Activated T-helper 2 cell treated with anti-CD3 and anti-CD28 coated beads, Interferon-gamma antibody, Interleukin-2, Interleukin-4, amounts not matched to agents 10 μg/mL and 5 μg/mL and 100 μg/mL, durations not matched to agents 14 hours and 24 hours and 36 hours (primary cell): ENCODE measurements at regions not wholly inside any gene's neighbourhood (a gene's known extent, or its start where the extent isn't known, plus 50 kb on each side); places are given as distances from the start of the nearest gene placed in this dataset.
A peak's percentile ranks its signal among the peaks of the same experiment; 100 is the strongest.
"Not testable (repeated sequence)": the region's sequence is repeated elsewhere in the genome, so short reads cannot be mapped to it uniquely, and the experiment has no call there.

Source experiments
- DNase-seq: peaks from one replicate; pipeline ENCODE4 v3.0.0; 2021; ENCODE audit warnings: low spot score
- H3K27ac Mint-ChIP-seq: one replicate; pipeline ENCODE4 v1.8.0; 2021; ENCODE audit warnings: mixed read lengths
- H3K27me3 Mint-ChIP-seq: one replicate; pipeline ENCODE4 v1.8.0; 2021; ENCODE audit warnings: low read depth, mixed read lengths
- H3K36me3 Mint-ChIP-seq: one replicate; pipeline ENCODE4 v1.8.0; 2021; ENCODE audit warnings: low read depth, mixed read lengths
- H3K4me1 Mint-ChIP-seq: one replicate; pipeline ENCODE4 v1.8.0; 2021; ENCODE audit warnings: low read depth, mixed read lengths
- H3K4me3 Mint-ChIP-seq: one replicate; pipeline ENCODE4 v1.8.0; 2021; ENCODE audit warnings: low read depth, mild to moderate bottlenecking, moderate library complexity, mixed read lengths
- H3K9me3 Mint-ChIP-seq: one replicate; pipeline ENCODE4 v1.8.0; 2021; ENCODE audit warnings: mixed read lengths
- intact Hi-C: fragments of 100-400 bp; cut with micrococcal nuclease; formaldehyde crosslinking; loops from one replicate; pipeline ENCODE4 v1.15.1; 2023

DNA sequence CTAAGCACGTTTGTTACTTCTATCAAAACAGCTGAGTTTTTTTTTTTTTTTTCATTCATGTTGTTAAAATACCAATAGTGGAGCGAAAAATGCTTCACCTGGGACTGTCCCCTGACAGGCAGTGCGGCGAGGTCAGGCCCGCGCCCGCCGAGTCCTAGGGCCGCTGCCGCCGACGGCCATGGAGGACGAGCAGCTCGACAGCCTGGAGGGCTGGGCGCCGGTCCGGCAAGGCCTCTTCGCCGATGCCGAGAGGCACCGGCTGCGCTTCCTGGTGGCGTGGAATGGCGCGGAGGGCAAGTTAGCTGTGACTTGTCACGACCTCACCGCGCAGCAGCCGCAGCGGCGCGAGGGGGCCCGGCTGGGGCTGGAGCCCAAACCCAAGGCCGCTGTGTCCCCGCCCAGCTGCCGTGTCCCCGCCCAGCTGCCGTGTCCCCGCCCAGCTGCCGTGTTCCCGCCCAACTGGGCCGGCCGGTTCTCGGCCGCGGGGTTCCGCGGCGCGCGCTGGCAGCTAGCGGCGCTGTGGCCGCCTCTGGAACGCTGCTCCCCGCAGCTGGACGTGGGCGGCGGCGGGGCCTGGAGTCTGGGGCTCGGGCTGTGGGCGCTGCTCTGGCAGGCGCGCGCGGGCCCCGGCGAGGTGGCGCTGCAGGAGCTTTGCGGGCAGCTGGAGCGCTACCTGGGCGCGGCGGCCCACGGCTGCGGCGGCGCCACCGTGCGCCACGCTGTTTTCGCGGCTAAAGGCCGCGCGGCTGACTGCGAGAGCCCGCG, 56.7 kb upstream of the GOLGA8R start:
- not testable (repeated sequence) for H3K4me3 Mint-ChIP-seq

DNA sequence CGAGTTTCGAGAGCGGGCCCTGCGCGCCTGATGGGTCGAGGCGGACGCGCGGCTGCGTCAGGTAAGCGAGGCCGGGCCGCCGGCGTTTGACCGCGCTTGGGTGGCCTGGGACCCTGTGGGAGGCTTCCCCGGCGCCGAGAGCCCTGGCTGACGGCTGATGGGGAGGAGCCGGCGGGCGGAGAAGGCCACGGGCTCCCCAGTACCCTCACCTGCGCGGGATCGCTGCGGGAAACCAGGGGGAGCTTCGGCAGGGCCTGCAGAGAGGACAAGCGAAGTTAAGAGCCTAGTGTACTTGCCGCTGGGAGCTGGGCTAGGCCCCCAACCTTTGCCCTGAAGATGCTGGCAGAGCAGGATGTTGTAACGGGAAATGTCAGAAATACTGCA, 57.3 kb upstream of the GOLGA8R start:
- H3K27me3 Mint-ChIP-seq, DNase-seq, H3K36me3 Mint-ChIP-seq, H3K27ac Mint-ChIP-seq, H3K9me3 Mint-ChIP-seq, intact Hi-C loops, H3K4me1 Mint-ChIP-seq, H3K4me3 Mint-ChIP-seq: not testable (repeated sequence)

More for the DNA sequence above, 56.7 kb upstream of the GOLGA8R start:
- peak; percentile 75 for DNase-seq
- H3K4me1 Mint-ChIP-seq, intact Hi-C loops, H3K36me3 Mint-ChIP-seq, H3K27me3 Mint-ChIP-seq, H3K9me3 Mint-ChIP-seq, H3K27ac Mint-ChIP-seq: not testable (repeated sequence)

DNA sequence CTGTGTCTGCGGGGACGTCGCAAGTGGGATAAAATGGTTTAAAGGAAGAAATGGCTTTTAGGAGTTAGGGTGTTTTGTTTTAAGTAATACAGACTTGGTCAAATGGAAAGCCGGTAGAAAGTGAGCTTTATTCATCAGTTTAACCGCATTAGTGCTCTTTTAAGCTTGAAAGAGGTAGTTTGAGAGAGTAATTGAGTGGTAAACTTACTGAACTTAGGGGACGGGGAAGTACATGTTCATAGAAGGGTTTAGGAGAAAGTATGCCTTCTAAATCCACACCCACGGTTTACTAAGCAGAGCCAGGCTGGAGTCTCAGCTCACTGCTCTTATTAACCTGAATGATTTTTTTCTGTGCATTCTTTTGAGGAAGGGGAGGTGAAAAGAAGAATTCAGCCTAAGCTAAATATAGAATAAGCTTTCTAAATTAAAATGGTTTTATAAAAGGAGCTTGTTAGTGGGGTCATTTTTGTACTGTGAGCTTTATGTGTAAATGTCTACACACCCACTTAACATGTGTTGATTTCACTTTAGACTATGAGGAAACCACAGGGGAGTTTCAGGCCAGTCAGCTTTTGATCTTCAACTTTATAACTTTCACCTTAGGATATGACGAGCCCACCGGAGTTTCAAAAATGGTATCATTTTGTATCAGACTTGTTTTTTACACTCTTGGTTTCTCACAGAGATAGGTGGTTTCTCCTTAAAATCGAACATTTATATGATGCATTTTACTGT, 57.9 kb upstream of the GOLGA8R start:
- not testable (repeated sequence) for H3K36me3 Mint-ChIP-seq, DNase-seq

DNA sequence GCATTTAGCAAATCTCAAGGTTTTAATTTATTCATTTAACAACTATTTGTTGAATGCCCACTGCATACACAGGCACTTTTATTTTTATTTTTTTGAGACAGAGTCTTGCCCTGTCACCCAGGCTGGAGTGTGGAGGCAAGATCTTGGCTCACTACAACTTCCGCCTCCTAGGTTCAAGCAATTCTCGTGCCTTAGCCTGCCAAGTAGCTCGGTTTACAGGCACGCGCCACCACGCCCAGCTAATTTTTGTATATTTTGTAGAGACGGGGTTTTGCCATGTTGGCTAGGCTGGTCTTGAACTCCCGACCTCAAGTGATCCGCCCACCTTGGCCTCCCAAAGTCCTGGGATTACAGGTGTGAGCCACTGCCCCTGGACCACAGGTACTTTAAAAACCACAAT, 67.0 kb upstream of the GOLGA8Q start:
- intact Hi-C loops, DNase-seq, H3K9me3 Mint-ChIP-seq, H3K27ac Mint-ChIP-seq, H3K4me3 Mint-ChIP-seq, H3K4me1 Mint-ChIP-seq, H3K27me3 Mint-ChIP-seq: not testable (repeated sequence)
- H3K36me3 Mint-ChIP-seq: peaks cover 16% of the 10 kb centered on the region

More for the DNA sequence above, 57.9 kb upstream of the GOLGA8R start:
- H3K9me3 Mint-ChIP-seq, H3K4me3 Mint-ChIP-seq, H3K4me1 Mint-ChIP-seq, intact Hi-C loops, H3K27ac Mint-ChIP-seq, H3K27me3 Mint-ChIP-seq: not testable (repeated sequence)

DNA sequence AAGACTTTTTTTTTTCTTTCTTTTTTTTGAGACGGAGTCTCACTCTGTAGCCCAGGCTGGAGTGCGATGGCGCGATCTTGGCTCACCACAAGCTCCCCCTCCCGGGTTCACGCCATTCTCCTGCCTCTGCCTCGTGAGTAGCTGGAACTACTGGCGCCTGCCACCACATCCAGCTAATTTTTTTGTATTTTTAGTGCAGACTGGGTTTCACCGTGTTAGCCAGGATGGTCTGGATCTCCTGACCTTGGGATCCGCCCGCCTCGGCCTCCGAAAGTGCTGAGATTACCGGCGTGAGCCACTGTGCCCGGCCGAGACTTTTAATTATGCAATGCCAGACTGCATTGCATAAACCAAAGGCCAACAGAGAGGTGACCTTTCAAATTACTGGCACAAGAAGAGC, 62.6 kb upstream of the GOLGA8Q start:
- H3K4me3 Mint-ChIP-seq, intact Hi-C loops, H3K9me3 Mint-ChIP-seq, H3K27ac Mint-ChIP-seq, DNase-seq, H3K27me3 Mint-ChIP-seq, H3K4me1 Mint-ChIP-seq: not testable (repeated sequence)
- H3K36me3 Mint-ChIP-seq: peaks cover 13% of the 10 kb centered on the region

DNA sequence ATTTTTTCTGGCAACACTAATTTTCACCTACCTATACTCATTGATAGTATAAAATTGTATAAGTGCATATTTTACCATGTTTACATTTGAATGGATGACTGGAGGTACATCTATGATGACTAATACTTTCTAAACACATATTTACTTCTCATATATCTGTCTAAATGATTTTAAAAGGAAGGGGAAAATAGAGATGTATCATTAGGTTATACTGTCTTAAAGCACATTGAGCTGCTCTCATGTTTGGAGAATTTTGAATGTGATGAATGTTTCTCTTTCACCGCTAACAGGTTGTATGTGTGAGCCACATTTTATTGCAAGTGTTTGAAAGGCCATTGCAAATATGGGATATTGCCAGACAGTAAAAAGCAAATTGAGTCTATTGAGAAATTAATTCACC, 61.5 kb upstream of the GOLGA8Q start:
- DNase-seq, H3K27me3 Mint-ChIP-seq, H3K4me1 Mint-ChIP-seq, H3K9me3 Mint-ChIP-seq, H3K4me3 Mint-ChIP-seq, H3K27ac Mint-ChIP-seq, intact Hi-C loops: not testable (repeated sequence)
- peaks cover 13% of the 10 kb centered on the region for H3K36me3 Mint-ChIP-seq

DNA sequence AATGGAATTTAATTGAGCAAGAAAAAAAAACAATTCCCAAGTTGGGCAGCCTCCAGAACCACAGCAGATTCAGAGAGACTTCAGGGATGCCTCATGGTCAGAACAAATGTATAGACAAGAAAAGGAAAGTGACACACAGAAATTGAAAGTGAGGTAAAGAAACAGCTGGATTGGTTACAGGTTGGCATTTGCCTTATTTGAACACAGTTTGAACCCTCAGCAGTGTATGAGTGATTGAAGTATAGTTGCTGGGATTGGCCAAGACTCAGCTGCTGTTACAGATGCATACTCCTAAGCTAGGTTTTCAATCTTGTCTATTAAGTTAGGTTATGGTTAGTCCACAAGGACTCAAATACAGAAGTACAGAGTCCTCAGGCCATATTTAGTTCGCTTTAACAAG, 57.9 kb upstream of the GOLGA8Q start:
- H3K27ac Mint-ChIP-seq, H3K27me3 Mint-ChIP-seq, H3K4me3 Mint-ChIP-seq, DNase-seq, H3K9me3 Mint-ChIP-seq, H3K36me3 Mint-ChIP-seq, intact Hi-C loops, H3K4me1 Mint-ChIP-seq: not testable (repeated sequence)

DNA sequence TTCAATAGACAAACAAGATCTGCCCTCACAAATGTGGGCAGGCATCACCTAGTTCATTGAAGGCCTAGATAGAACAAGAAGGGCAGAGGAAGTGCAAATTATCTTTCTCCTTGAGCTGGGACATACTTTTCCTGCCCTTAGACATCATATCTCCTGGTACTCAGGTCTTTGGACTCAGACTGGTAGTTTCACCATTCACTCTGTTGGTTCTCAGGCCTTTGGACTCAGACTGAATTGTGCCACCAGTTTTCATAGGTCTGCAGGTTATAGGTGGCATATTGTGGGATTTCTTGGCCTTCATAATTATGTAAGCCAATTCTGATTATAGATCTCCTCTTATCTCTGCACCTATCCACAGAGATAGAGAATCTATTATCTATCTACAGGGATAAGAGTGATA, 54.6 kb upstream of the GOLGA8Q start:
- H3K4me3 Mint-ChIP-seq, H3K27me3 Mint-ChIP-seq, H3K36me3 Mint-ChIP-seq, H3K27ac Mint-ChIP-seq, intact Hi-C loops, DNase-seq, H3K9me3 Mint-ChIP-seq, H3K4me1 Mint-ChIP-seq: not testable (repeated sequence)

DNA sequence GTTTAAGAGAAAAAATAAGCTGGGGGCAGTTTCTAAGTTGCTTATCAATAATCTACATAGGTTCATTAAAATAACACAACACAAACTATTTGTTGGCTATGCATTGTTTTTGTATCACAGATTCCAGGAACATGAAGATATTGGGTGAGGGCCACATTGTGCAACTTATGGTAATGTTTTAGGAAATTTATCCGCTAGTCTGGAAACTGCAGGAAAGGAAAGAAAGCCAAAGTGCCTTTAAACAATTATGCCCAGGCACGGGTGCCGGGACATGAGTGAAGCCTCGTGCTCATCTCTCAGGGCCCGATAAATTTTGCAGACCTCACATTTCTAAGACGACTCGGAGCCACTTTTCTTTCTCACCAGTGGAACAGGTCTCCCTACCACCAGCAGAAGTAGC, 52.6 kb upstream of the GOLGA8Q start:
- DNase-seq, H3K27ac Mint-ChIP-seq, intact Hi-C loops, H3K4me3 Mint-ChIP-seq, H3K4me1 Mint-ChIP-seq, H3K9me3 Mint-ChIP-seq, H3K36me3 Mint-ChIP-seq, H3K27me3 Mint-ChIP-seq: not testable (repeated sequence)

DNA sequence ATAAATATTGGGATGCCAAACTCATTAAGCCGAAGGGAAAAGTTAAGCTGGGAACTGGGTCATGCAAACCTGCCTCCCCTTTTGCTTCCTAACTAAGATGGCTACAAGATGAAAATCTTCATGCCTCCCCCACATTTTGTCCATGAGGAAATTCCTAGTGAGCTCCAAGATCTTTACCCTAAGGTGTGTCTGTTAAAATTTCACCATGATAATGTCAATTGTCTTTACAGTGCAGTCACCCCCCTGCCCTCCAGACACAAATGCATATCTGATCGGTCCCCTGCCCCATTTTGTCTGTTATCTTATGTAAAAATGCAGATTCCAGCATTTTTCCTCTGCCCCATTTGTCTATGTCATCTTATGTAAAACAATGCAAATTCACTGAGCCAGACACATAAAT, 51.3 kb upstream of the GOLGA8Q start:
- H3K27me3 Mint-ChIP-seq, H3K27ac Mint-ChIP-seq, H3K36me3 Mint-ChIP-seq, H3K4me1 Mint-ChIP-seq, intact Hi-C loops, DNase-seq, H3K4me3 Mint-ChIP-seq, H3K9me3 Mint-ChIP-seq: not testable (repeated sequence)
